ENCODE measurements at regions not wholly inside any gene's neighbourhood (a gene's known extent, or its start where the extent isn't known, plus 50 kb on each side); places are given as distances from the start of the nearest gene placed in this dataset.

DNA sequence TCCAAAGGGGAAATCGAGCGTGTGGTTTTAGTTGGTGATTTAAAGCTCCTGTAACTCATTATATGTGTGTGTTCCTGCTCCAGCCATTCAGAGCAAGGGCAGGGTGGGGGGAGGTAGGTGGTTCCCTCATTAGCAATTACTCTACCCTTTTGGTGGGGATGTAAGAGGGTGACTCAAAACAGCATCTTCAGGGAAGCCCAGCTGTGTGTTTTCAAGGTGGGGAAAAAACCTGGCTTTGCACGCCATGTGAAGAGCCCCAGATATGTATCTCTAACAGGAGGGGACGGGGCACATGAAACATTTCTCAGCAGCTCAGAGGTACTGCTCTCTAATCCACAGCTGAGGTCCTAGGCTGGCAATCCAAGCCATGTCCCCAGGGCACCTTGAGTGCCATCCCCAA is 241.3 kb upstream of the ZFHX3 start:
- TF ChIP-seq, protein P1, sequence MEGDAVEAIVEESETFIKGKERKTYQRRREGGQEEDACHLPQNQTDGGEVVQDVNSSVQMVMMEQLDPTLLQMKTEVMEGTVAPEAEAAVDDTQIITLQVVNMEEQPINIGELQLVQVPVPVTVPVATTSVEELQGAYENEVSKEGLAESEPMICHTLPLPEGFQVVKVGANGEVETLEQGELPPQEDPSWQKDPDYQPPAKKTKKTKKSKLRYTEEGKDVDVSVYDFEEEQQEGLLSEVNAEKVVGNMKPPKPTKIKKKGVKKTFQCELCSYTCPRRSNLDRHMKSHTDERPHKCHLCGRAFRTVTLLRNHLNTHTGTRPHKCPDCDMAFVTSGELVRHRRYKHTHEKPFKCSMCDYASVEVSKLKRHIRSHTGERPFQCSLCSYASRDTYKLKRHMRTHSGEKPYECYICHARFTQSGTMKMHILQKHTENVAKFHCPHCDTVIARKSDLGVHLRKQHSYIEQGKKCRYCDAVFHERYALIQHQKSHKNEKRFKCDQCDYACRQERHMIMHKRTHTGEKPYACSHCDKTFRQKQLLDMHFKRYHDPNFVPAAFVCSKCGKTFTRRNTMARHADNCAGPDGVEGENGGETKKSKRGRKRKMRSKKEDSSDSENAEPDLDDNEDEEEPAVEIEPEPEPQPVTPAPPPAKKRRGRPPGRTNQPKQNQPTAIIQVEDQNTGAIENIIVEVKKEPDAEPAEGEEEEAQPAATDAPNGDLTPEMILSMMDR (IDR thresholded peaks at IDR 0.05 in 2 of 3, conservative IDR thresholded peaks at IDR 0.05 in 1 of 3; ENCODE audit: borderline replicate concordance in 1 of 3, insufficient read depth in 1 of 3, low read depth in 2 of 3, low read length in 2 of 3) = no peak
- no peak for TF ChIP-seq POLR2A (IDR thresholded peaks at IDR 0.05; ENCODE audit: borderline replicate concordance, extremely low read depth, insufficient read depth, insufficient read length)
- TF ChIP-seq, protein P2, sequence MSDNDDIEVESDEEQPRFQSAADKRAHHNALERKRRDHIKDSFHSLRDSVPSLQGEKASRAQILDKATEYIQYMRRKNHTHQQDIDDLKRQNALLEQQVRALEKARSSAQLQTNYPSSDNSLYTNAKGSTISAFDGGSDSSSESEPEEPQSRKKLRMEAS (IDR thresholded peaks at IDR 0.05) = no peak
